ENCODE measurements at regions not wholly inside any gene's neighbourhood (a gene's known extent, or its start where the extent isn't known, plus 50 kb on each side); places are given as distances from the start of the nearest gene placed in this dataset.

- TF ChIP-seq POLR2AphosphoS5 (IDR thresholded peaks at IDR 0.05; ENCODE audit: low read depth, low read length) (no peak), SPI1 (IDR thresholded peaks at IDR 0.05; ENCODE audit: low read depth, low read length) (no peak), POLR2A (IDR thresholded peaks at IDR 0.05; ENCODE audit: low read depth, low read length) (no peak), TAF1 (IDR thresholded peaks at IDR 0.05; ENCODE audit: low read depth, low read length) (no peak)
Measured at GRCh38 chr13:26914148-26914547, 153.6 kb upstream of the GPR12 start.
